Caco-2 (cell line): ENCODE measurements at regions not wholly inside any gene's neighbourhood (a gene's known extent, or its start where the extent isn't known, plus 50 kb on each side); places are given as distances from the start of the nearest gene placed in this dataset.

Experiments
- BruUV-seq: library from RNA; stranded (reverse); fragments of 400-500 nt; replicated peaks from 2 replicates; lab custom pipeline; 2021; lab: Mats Ljungman, UMichigan
- CTCF ChIA-PET: fragments of 300-600 bp; sonication (Branson Sonifier 250); formaldehyde crosslinking; loops from one replicate; lab custom pipeline; 2022; ENCODE audit warnings: antibody characterized with exemption; lab: Charles Lee
- POLR2A ChIA-PET: fragments of 300-600 bp; sonication (Branson Sonifier 250); formaldehyde crosslinking; loops from one replicate; lab custom pipeline; 2022; ENCODE audit warnings: antibody characterized with exemption; lab: Charles Lee
- DNase-seq, 2 experiments: peaks; one replicate each; pipeline versions ENCODE4 v3.0.0 to v3.0.0-alpha.2; 2020 to 2022
- H3K27me3 ChIP-seq: replicated peaks from 2 replicates; pipeline ENCODE4 v1.6.0; 2011; ENCODE audit warnings: low read length; ENCODE audit not compliant: control insufficient read depth, insufficient read depth
- H3K36me3 ChIP-seq: 2 replicates; pipeline ENCODE4 v1.5.1; 2011; ENCODE audit warnings: low read length; ENCODE audit not compliant: control insufficient read depth, insufficient read depth
- H3K4me1 ChIP-seq: fragments of 250-450 bp; sonication (Bioruptor Pico); 2 replicates; pipeline ENCODE4 v1.5.1; 2020; ENCODE audit warnings: mild to moderate bottlenecking
- H3K4me3 ChIP-seq: 2 replicates; pipeline ENCODE4 v1.5.1; 2011; ENCODE audit warnings: low read depth, mild to moderate bottlenecking, control low read depth, low read length
- H3K9me3 ChIP-seq: fragments of 250-450 bp; sonication (Bioruptor Pico); 2 replicates; pipeline ENCODE4 v1.5.1; 2020; ENCODE audit warnings: mild to moderate bottlenecking, moderate library complexity
- H3K27ac Mint-ChIP-seq: one replicate; pipeline ENCODE4 v1.8.0; 2022; ENCODE audit warnings: mixed read lengths; ENCODE audit not compliant: unreplicated experiment
- H3K27me3 Mint-ChIP-seq: one replicate; pipeline ENCODE4 v1.8.0; 2022; ENCODE audit warnings: mixed read lengths; ENCODE audit not compliant: insufficient read depth, unreplicated experiment
- H3K36me3 Mint-ChIP-seq: one replicate; pipeline ENCODE4 v1.8.0; 2022; ENCODE audit warnings: mild to moderate bottlenecking, mixed read lengths; ENCODE audit not compliant: insufficient read depth, unreplicated experiment
- H3K4me1 Mint-ChIP-seq: one replicate; pipeline ENCODE4 v1.8.0; 2022; ENCODE audit warnings: low read depth, mixed read lengths; ENCODE audit not compliant: unreplicated experiment
- H3K4me3 Mint-ChIP-seq: one replicate; pipeline ENCODE4 v1.8.0; 2022; ENCODE audit warnings: mild to moderate bottlenecking, moderate library complexity, mixed read lengths; ENCODE audit not compliant: unreplicated experiment
- H3K9me3 Mint-ChIP-seq: one replicate; pipeline ENCODE4 v1.8.0; 2022; ENCODE audit warnings: mixed read lengths; ENCODE audit not compliant: unreplicated experiment
- CTCF ChIP-seq, 2 experiments: fragments of 200-600 bp in 1 of 2; IDR thresholded peaks; 1 replicate in 1 of 2; 2 replicates in 1 of 2; pipeline versions ENCODE4 v1.5.1 to v1.8.0; 2011 to 2022; ENCODE audit warnings: antibody characterized with exemption in 1 of 2, control low read depth in 1 of 2, inconsistent platforms in 1 of 2, low read depth in 1 of 2, low read length in 1 of 2, mild to moderate bottlenecking in 1 of 2, moderate library complexity in 1 of 2; ENCODE audit not compliant: insufficient read depth in 1 of 2, severe bottlenecking in 1 of 2, unreplicated experiment in 1 of 2
- intact Hi-C: fragments of 100-400 bp; cut with micrococcal nuclease; formaldehyde crosslinking; loops from one replicate; pipeline ENCODE4 v1.10.0; 2022; ENCODE audit not compliant: unreplicated experiment

- Histone ChIP-seq H3K4me1 (no peaks in the 10 kb centered on the region), H3K9me3 (no peaks in the 10 kb centered on the region), H3K4me3 (no peak overlapping the region), H3K27me3 (no peaks in the 10 kb centered on the region), H3K36me3 (no peaks in the 10 kb centered on the region)
- TF ChIP-seq CTCF (IDR thresholded peaks at IDR 0.05; ENCODE audit: insufficient read depth in 1 of 2, low read depth in 1 of 2, low read length in 1 of 2, severe bottlenecking in 1 of 2, unreplicated experiment in 1 of 2), result no peak
- no peak for DNase-seq
- Mint-ChIP-seq H3K9me3 (no peaks in the 10 kb centered on the region), H3K27me3 (peaks cover 17% of the 10 kb centered on the region), H3K36me3 (no peaks in the 10 kb centered on the region), H3K4me3 (no peak overlapping the region), H3K27ac (no peak overlapping the region), H3K4me1 (no peaks in the 10 kb centered on the region)
- intact Hi-C loops, result no loop called here
- ChIA-PET CTCF (interaction anchor here (0.7 to 1.4 kb wide), 3 partner anchors 46 to 139 kb away, joined by 3 to 10 read pairs (median 5); no protein-coding TSS in a partner anchor), POLR2A (no interaction called here)
- BruUV-seq, result no TSS peak
Measured at GRCh38 chr7:26508917-26509316, 217.3 kb downstream of the SNX10 start.

- Mint-ChIP-seq H3K9me3 (no peaks in the 10 kb centered on the region), H3K27ac (no peak overlapping the region), H3K4me3 (no peak overlapping the region), H3K36me3 (no peaks in the 10 kb centered on the region), H3K27me3 (peaks cover 15% of the 10 kb centered on the region), H3K4me1 (no peaks in the 10 kb centered on the region)
- no peaks in the 10 kb centered on the region for H3K4me1 ChIP-seq
- POLR2A ChIA-PET, result no interaction called here
- H3K9me3 ChIP-seq, result no peaks in the 10 kb centered on the region
- no TSS peak for BruUV-seq
- CTCF ChIA-PET, result no interaction called here
- DNase-seq, result no peak
- H3K4me3 ChIP-seq, result no peak overlapping the region
- intact Hi-C loops, result no loop called here
- no peaks in the 10 kb centered on the region for H3K36me3 ChIP-seq
- TF ChIP-seq CTCF (IDR thresholded peaks at IDR 0.05; ENCODE audit: insufficient read depth in 1 of 2, low read depth in 1 of 2, low read length in 1 of 2, severe bottlenecking in 1 of 2, unreplicated experiment in 1 of 2), result no peak
- no peaks in the 10 kb centered on the region; the same call in 1 of the 2 replicates for H3K27me3 ChIP-seq
Measured at GRCh38 chr7:26510231-26510957, 218.7 kb downstream of the SNX10 start.

GRCh38 chr7:26511866-26512265 is 220.2 kb downstream of the SNX10 start:
- no peak for DNase-seq
- intact Hi-C loops, result no loop called here
- Mint-ChIP-seq H3K4me1 (no peaks in the 10 kb centered on the region), H3K9me3 (no peaks in the 10 kb centered on the region), H3K36me3 (no peaks in the 10 kb centered on the region), H3K27ac (no peak overlapping the region), H3K4me3 (no peak overlapping the region), H3K27me3 (peaks cover 21% of the 10 kb centered on the region)
- no peak for TF ChIP-seq CTCF (IDR thresholded peaks at IDR 0.05; ENCODE audit: insufficient read depth in 1 of 2, low read depth in 1 of 2, low read length in 1 of 2, severe bottlenecking in 1 of 2, unreplicated experiment in 1 of 2)
- POLR2A ChIA-PET, result no interaction called here
- CTCF ChIA-PET, result no interaction called here
- no TSS peak for BruUV-seq
- no peaks in the 10 kb centered on the region for H3K4me1 ChIP-seq
- no peaks in the 10 kb centered on the region for H3K9me3 ChIP-seq
- H3K4me3 ChIP-seq, result no peak overlapping the region
- no peaks in the 10 kb centered on the region for H3K36me3 ChIP-seq
- no peaks in the 10 kb centered on the region; the same call in 1 of the 2 replicates for H3K27me3 ChIP-seq
